ENCODE measurements at regions not wholly inside any gene's neighbourhood (a gene's known extent, or its start where the extent isn't known, plus 50 kb on each side); places are given as distances from the start of the nearest gene placed in this dataset.
A peak's percentile ranks its signal among the peaks of the same experiment; 100 is the strongest.

DNA sequence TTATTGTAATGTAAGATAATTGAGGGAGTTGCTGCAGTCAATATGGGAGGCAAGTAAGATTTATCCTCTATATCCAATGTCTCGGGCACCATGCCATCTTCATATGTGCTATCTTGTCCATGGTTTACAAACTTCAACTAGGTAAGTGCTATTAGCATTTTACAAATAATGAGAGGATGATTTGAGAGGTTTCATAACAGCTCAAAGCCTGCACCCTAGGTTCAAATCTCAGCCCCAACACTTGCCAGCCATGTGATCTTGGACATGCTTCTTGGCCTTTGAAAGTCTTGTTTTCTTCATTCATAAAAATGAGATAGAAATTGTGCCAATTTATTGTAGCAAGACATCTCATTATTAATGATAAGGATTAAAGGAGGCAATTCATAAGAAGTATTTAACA, 108.8 kb downstream of the RND3 start:
- Histone ChIP-seq H3F3A (ENCODE audit: low read length, unreplicated experiment) (no peaks in the 10 kb centered on the region), H3K9ac (ENCODE audit: low read length) (no peak overlapping the region), H3K27ac (ENCODE audit: low read length) (no peak overlapping the region), H2AFZ (ENCODE audit: low read length) (no peak overlapping the region), H3K27me3 (ENCODE audit: low read length) (no peaks in the 10 kb centered on the region), H3K4me2 (ENCODE audit: low read length) (no peak overlapping the region), H3K79me2 (ENCODE audit: low read length) (no peaks in the 10 kb centered on the region), H3K4me3 (ENCODE audit: low read length) (no peak overlapping the region), H3K36me3 (ENCODE audit: low read depth, low read length) (no peaks in the 10 kb centered on the region), H4K20me1 (ENCODE audit: low read length) (no peaks in the 10 kb centered on the region), H3K9me2 (replicated peaks; ENCODE audit: low read length) (no peaks in the 10 kb centered on the region), H3K4me1 (ENCODE audit: insufficient read depth, low read length) (no peaks in the 10 kb centered on the region), H3K9me3 (ENCODE audit: low read length) (no peaks in the 10 kb centered on the region)
- no peak for ATAC-seq
- DNase-seq = no peak
- no peak for TF ChIP-seq CTCF (conservative IDR thresholded peaks at IDR 0.05; ENCODE audit: low read depth, low read length)
- TF ChIP-seq EZH2phosphoT487 (IDR thresholded peaks at IDR 0.05; ENCODE audit: borderline replicate concordance, low read length) = no peak
- TF ChIP-seq EZH2 (IDR thresholded peaks at IDR 0.05; ENCODE audit: low read length, unreplicated experiment) = no peak
- ChIA-PET CTCF (interaction anchor here (0.6 kb wide), 1 partner anchor 98 kb away, joined by 9 read pairs; no protein-coding TSS in a partner anchor), POLR2A (ENCODE audit: unreplicated experiment) (no interaction called here)
- intact Hi-C loops (cut with micrococcal nuclease) = no loop called here
- no TSS peak for BruUV-seq (replicated peaks)

DNA sequence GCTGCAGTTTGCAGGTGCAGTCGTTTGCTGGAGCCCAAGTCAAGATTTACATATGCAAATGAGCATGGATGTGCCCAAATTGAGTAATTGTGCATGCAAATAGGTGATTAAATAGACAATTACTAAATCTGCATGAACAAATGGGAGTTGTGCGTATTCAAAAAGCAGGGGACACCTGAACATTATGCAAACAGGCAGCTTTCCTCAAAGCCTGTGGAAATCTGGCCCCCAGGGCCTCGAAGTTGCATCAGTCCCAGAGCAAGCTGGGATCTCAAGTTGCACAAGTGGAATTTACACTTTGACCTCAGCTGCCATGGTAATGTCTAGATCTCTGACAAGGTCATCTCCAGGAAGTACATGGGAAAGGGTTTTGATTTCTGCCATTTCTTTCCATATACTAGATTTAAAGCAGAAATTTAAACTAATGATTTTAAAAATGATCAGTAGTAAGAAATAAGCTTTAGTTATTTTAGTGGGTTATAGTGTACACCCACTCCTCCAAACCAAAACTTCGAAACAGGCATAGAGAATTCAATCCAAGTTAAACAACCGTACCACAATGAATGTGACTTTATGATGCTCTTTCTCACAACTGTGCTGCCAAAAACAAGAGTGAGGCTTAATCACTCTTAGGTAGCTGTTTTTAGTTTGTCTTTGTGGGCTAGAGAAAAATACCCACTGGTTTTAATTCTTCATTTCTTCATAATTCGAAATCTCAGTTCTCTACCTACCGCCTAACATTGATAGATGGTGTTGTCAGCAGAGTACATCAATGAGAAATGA, 110.7 kb downstream of the RND3 start:
- Histone ChIP-seq H4K20me1 (ENCODE audit: low read length) (no peaks in the 10 kb centered on the region), H3K4me1 (ENCODE audit: insufficient read depth, low read length) (no peaks in the 10 kb centered on the region), H3K4me2 (ENCODE audit: low read length) (no peak overlapping the region), H3K9ac (ENCODE audit: low read length) (no peak overlapping the region), H3F3A (ENCODE audit: low read length, unreplicated experiment) (no peaks in the 10 kb centered on the region), H2AFZ (ENCODE audit: low read length) (no peak overlapping the region), H3K4me3 (ENCODE audit: low read length) (no peak overlapping the region), H3K79me2 (ENCODE audit: low read length) (no peaks in the 10 kb centered on the region), H3K36me3 (ENCODE audit: low read depth, low read length) (no peaks in the 10 kb centered on the region), H3K9me2 (replicated peaks; ENCODE audit: low read length) (no peaks in the 10 kb centered on the region), H3K27ac (ENCODE audit: low read length) (no peak overlapping the region), H3K27me3 (ENCODE audit: low read length) (no peaks in the 10 kb centered on the region), H3K9me3 (ENCODE audit: low read length) (no peaks in the 10 kb centered on the region)
- DNase-seq = peak; percentile 3
- intact Hi-C loops (cut with micrococcal nuclease) = no loop called here
- TF ChIP-seq CTCF (conservative IDR thresholded peaks at IDR 0.05; ENCODE audit: low read depth, low read length) = no peak
- no peak for TF ChIP-seq EZH2 (IDR thresholded peaks at IDR 0.05; ENCODE audit: low read length, unreplicated experiment)
- no peak for TF ChIP-seq EZH2phosphoT487 (IDR thresholded peaks at IDR 0.05; ENCODE audit: borderline replicate concordance, low read length)
- POLR2A ChIA-PET (ENCODE audit: unreplicated experiment) = interaction anchor here (0.6 kb wide), 1 partner anchor 68 kb away, joined by 3 read pairs; no protein-coding TSS in a partner anchor
- no peak for ATAC-seq
- BruUV-seq (replicated peaks) = no TSS peak
- CTCF ChIA-PET = no interaction called here

DNA sequence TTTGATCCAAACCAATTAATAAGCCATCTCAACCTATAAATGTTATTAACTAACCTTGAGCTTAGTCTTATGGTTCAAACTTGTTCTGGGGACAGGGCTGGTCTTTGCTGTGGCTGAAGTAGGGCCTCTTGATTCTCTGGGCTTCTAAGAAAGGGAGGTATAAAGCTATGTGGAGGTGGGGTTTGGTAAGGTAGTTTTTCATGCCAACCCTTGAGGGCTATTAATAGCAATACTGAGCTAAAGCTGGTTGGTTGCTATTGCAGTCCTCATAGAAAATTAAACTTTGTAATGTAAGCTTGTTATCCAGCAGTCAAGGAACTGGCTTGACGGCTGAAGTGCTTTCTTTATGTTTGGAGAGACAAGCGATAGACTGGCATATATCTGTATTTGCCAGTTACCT, 112.1 kb downstream of the RND3 start:
- Histone ChIP-seq H3K9me3 (ENCODE audit: low read length) (no peaks in the 10 kb centered on the region), H3K9ac (ENCODE audit: low read length) (no peak overlapping the region), H2AFZ (ENCODE audit: low read length) (no peak overlapping the region), H3K36me3 (ENCODE audit: low read depth, low read length) (no peaks in the 10 kb centered on the region), H3K79me2 (ENCODE audit: low read length) (no peaks in the 10 kb centered on the region), H3K4me1 (ENCODE audit: insufficient read depth, low read length) (no peaks in the 10 kb centered on the region), H3F3A (ENCODE audit: low read length, unreplicated experiment) (no peaks in the 10 kb centered on the region), H3K4me2 (ENCODE audit: low read length) (no peak overlapping the region), H3K4me3 (ENCODE audit: low read length) (no peak overlapping the region), H3K27ac (ENCODE audit: low read length) (no peak overlapping the region), H3K9me2 (replicated peaks; ENCODE audit: low read length) (no peaks in the 10 kb centered on the region), H4K20me1 (ENCODE audit: low read length) (no peaks in the 10 kb centered on the region), H3K27me3 (ENCODE audit: low read length) (no peaks in the 10 kb centered on the region)
- no peak for DNase-seq
- TF ChIP-seq EZH2phosphoT487 (IDR thresholded peaks at IDR 0.05; ENCODE audit: borderline replicate concordance, low read length) (no peak), EZH2 (IDR thresholded peaks at IDR 0.05; ENCODE audit: low read length, unreplicated experiment) (no peak), CTCF (conservative IDR thresholded peaks at IDR 0.05; ENCODE audit: low read depth, low read length) (no peak)
- no TSS peak for BruUV-seq (replicated peaks)
- intact Hi-C loops (cut with micrococcal nuclease) = no loop called here
- ChIA-PET CTCF (no interaction called here), POLR2A (ENCODE audit: unreplicated experiment) (interaction anchor here (0.6 kb wide), 1 partner anchor 132 kb away, joined by 7 read pairs; no protein-coding TSS in a partner anchor)
- no peak for ATAC-seq

All from PC-3 (cell line).